NCI-H1417 treated with DMSO at 0.1 percent for 48 hours (cell line): ENCODE measurements at regions not wholly inside any gene's neighbourhood (a gene's known extent, or its start where the extent isn't known, plus 50 kb on each side); places are given as distances from the start of the nearest gene placed in this dataset.

ENCODE experiments used
- DNase-seq: peaks from one replicate; lab custom pipeline; 2025; lab: John Stamatoyannopoulos, UW

DNA sequence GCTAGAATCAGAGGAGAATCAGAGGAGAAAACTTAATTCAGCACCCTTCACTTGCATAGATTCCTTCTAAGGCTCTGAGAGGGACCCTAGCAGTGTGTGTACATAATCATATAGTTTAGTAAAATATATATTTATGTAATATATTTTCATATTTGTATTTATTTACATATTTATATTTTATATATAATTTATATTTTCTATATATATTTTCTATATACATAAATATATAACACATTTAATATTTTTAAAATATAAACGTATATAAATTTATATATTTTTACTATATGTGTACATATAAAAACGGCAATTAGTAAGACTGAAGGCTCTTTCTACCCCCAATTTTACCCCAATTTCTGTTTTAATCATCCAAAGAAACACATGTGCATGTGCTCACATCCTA lies 80.3 kb downstream of the NXPE2 start:
- DNase-seq, result no peak

DNA sequence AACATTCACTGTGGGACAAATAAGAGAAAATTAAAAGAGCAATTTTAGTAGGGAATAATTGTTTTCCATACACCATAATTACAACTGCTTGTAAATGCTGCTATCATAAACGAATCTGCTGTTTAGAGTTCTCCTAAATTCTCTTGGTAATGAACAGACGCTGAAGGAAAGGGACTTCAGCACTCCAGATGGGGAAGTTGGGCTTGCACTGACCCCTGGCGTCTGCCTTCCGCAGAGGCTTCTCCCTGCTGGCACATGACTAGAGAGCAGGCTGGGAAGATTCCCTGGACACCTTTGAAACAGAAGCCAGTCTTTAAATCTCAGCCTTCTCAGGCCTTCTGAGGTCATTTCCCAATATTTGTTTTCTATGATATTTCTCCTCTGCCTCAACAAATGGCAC lies 84.1 kb downstream of the NXPE2 start:
- DNase-seq, result no peak

DNA sequence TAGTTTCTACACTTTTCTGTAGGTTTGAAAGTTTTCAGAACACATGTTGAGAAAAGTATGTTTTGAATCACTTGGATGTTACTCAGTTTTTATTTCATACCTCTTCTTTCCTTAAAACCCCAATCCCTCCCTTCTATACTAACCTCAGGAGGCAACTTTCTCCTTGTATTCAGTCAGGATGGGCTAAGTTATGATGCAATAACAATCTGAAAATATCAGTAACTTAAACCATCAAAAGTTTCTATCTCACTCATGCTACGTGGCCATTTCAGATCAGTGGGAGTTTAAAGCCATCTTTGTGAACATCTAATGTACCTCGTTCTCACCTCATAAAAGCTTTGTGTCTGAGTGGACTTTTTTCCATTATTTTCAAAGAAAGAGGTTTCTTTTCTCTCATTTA lies 86.2 kb downstream of the NXPE2 start:
- DNase-seq, result no peak

DNA sequence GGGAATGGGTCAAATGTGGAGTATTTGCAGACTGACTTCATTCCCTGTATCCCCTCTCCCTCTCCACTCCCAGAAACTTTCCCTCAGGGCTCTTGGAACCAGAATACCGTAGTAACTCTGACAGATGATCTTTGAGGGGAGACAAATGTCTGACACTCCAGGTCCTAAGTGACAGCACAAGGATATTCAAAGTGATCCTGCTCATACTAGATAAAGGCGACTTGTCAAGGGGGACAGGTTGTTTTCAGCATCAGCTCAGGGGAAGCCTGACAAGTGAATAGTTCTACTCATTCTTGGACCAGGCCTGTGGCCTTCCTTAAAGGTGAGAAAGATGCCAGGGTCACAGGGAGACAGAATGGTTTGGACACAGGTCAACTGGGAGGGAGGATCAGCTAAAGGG lies 92.8 kb downstream of the NXPE2 start:
- DNase-seq, result no peak

DNA sequence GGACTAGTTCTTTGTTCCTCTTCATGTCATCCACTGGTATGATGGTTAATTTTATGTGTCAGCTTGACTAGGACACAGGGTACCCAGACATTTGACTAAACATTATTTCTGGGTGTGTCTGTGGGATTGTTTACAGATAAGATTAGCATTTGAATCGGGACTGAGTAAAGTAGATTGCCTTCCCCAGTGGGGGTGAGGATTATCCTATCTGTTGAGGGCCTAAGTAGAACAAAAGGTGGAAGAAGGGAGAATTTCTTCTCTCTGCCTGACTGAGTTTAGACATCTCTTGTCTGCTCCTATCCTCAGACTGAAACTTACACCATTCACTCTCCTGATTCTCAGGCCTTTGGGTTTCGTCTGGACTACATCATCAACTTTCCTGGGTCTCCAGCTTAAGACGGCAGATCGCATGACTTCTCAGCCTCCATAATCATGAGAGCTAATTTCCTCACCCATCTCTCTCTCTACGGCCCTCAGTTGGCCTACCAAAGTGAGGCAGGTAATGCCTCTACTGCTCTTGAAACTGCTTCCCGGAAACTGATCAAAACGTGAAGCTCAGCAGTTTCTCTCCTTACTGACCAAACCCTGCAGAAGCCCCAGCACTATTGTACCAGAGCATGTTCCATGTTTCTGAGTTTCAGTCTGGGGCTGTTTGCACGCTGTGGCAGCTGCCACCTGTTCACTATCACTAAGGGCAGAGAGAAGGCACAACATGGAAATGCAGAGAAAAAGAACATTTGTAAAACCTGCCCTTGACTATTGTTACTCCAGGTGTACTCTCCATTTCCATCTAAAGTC lies 95.4 kb downstream of the NXPE2 start:
- no peak for DNase-seq

DNA sequence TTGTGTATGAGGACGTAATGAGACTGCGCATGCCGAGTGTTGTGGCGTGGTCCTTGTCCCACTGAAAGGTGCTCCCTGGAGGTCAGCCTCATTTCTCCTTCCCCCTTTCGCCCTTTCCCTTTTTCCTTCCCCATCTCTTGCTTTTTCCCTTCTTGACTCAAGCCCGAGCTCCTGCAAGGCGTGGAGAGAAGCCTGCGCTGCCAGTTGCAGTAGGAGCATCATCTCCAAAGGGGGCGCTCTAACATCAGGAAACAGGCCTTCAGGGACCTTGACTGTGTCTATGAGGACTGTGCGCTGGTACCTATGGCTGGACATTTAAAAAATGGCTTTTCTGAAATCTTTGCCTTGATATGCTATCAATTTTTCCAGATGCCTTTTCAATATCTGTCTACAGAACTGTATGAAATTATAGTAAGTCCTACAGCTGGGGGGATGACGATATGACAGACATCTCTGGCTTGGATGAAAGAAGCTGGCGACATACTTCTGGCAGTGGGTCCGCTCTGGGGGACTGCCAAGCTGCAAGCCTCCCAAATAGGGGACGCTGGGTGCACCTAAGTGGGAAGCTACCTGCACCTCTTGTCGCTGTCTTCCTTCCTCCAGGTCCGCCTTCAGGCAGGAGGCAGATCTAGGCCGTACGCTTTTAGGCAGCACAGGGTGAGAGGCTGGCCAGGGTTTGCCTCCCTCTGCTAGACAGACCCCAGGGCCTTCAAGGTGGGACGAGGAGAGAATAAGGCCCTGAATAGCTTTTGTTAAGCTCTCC lies 96.5 kb downstream of the NXPE2 start:
- DNase-seq, result no peak

DNA sequence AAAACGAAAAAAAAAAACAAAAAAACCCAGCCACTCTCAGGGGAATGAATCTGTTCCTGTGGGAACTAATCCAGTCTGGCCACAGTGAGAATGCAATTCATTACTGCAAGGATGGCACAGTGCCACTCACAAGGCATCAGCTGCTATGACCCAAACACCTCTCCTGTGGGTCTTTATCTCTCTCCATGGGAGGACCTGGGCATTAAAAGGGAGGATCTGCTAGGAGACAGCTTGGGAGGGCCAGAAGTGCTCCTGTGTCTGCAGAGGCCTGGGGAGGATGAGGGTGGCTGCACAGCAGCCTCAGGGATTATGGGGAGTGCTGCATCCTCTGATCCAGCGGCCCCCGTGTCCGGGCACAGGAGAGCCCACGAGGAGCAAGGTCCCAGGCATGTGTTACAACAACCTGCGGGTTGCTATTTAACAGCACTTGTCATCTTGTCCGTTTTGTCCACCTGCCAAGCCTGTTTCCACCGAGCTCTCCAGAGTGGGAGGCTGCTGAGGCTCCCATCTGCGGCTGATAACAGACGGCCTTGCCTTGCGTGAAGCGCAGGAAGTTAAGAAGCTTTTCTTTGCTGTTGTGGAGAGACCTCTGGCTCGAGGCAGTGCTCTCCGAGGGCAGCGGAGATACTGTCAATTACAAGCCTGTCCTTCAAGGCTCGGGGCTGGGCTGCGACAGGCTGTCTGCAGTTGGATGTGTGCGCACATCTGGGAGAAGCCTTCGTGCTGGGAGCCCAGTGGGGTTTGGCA lies 97.7 kb downstream of the NXPE2 start:
- DNase-seq, result no peak

DNA sequence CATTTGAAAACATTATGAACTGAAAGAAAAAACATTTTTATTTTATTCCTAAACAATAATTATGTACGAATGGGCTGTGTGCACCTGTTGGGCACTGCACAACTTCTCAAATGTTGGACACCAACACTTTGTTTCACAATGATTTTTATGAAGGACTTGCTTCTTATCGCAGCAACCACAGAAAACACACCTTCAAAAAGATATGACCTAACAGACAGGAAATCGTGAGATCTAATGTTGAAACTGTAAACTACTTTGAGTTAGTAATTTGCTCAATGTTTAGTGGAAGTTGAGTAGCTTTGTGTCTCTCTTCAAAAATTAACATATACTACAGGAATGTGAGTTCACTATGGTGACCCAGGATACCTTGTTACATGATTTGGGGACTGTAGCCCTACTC lies 98.6 kb downstream of the NXPE2 start:
- DNase-seq, result no peak

DNA sequence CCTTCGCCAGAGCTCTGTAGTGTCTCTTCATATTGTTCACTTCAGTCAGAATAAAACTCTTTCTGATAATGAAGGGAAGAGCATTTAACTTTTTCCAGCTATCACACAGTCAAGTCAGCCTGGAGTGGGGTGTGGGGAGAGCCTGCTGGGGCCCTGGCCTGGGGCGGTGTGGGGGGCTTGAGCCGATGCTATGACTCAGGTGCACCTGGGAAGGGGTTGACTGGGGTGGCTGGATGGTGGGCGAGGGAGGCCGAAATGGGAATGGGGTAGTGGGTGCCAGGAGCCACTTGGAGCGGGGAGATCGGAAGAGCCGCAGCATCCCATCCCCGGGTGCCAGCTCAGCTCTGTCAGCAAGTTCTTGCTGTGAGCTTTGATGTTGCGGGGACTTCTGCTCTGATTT lies 100.9 kb downstream of the NXPE2 start:
- no peak for DNase-seq

DNA sequence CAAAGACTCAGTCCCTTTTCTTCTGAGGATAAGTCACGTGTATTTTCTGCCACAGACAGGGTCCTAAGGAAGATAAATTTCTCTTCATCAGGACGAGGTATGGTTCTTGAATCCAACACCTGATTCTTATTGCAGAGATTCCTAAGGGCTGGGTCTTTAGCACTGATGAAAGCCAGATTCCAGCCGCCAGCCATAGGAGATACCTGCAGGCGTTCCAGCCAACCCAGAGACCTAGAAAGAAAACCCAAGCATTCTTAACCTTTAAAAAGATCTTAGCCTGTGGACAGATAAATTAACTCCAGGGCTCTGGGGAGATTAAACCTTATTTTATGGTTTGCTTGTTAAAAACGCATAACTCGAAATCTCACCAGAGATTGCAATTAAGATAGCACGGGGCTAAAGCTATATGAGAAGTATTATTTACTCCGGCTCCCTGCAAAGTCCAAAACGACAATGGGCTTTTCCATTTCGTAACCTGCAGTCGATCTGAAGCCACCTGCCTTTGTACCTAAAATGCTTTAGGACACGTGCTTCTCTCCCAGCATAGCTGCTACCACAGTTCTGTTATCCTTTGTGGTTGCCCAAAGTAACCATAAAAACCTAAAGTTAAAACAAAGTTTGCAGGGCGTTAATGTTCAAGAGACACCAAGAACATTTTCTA lies 104.5 kb downstream of the NXPE2 start:
- DNase-seq, result no peak

DNA sequence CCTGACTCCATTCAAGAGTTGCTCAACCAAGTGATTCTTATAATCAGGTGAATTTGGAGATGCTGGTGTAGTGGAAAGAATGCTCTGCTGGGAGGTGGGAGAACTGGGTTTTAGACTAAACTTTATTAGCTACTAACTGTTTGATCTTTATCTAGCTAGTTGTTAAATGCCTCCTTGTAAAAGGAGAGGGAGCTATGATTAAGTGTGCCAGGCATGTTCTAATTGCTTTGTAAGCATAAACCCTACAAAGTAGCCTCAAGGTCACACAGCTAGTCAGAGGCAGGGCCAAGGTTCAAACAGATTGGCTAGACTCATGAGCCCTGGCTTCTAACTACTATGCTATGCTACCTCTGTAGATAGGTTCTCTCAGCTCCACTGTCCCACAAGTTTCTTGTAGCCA lies 105.5 kb downstream of the NXPE2 start:
- DNase-seq, result no peak

DNA sequence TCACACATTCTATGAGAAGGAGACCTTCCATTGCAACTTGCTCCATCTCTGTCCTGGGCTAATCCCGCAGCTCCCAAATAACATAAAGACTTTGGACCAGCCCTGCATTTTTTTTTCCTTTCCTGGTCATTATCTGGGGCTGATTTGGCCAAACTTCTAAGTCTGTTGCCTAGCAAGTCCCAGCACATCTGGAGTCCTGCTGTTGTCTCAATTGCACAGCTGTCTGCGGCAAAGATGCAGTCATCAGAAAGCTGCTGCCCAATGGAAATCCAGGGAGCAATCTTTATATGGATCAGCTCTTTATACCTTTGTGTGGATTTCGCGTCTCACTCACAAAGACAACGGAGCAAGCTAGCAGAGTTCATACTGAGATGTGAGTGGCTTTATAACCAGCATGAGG lies 105.9 kb downstream of the NXPE2 start:
- DNase-seq, result no peak

DNA sequence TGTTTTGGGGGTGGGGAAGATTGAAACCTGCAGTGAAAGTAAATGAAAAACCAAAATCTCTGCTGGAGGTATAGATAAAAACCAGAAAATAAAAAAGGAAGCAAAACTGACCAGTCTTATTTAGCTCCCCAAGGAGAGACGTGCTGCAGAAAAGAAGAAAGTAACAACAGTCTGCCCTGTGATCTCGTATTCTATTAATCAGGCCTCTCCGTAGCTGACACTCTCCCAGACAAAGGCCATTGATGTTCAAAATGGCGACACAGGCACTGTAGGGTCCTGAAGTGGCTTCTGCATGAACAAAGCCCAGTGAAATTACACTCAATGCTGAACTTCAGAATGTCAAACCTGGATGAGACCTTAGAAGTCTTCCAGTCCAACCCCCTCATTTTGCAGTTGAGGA lies 106.6 kb downstream of the NXPE2 start:
- no peak for DNase-seq

DNA sequence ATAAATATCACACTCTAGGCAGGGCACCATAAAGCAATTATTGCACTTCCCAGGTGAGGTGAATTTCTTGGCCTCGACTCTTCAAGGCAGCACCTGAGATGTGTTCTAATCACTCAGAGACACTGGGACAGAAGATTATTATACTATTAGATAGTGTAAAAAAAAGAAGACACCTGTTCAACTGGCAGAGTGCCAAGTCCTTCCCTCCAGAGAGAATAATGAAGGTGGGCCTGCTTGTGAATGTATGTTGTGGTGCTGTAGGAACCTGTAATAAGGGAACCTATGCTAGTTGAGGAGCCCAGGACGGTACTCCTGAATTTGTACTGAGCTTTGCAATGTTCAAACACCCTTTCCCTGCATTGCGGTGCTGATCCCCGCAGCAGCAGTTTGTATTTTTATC lies 107.5 kb downstream of the NXPE2 start:
- no peak for DNase-seq

DNA sequence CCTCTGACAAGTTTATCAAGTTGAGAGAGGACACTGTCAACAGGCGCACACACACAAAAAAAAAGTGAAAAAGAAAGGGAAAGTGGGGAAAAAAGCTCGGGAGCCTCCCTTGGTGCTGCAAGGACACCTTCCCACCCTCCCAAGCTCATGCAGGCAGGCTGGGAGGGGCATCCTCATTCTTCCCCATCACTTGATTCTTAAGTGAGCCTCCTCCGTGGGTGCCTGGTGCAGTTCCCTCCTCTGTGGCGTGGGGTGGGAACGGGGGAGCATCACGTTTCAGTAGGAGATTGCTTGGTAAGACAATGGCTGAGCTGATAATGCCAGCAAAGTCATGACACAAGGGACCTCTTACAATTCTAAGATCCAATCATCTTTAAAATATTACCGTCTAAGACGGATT lies 108.8 kb downstream of the NXPE2 start:
- DNase-seq, result no peak

DNA sequence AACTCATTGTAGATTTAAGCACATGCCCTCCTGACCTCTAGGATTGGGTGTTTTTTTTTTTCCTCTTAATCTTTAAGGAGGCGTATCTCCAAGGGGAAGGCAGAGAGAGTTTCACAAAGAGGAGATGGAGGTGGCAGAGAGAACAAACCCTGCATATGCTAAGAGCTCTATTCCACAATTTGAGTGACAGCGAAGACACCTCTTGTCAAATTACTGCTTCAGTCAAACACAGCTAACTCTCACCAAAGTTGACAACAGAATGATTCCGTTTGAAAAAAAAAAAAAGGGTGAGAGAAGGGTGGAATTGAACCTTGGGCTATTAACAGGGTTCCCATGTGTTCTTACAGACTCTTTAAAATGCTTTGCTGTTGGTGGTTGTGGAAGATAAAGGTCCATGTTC lies 112.6 kb downstream of the NXPE2 start:
- no peak for DNase-seq

DNA sequence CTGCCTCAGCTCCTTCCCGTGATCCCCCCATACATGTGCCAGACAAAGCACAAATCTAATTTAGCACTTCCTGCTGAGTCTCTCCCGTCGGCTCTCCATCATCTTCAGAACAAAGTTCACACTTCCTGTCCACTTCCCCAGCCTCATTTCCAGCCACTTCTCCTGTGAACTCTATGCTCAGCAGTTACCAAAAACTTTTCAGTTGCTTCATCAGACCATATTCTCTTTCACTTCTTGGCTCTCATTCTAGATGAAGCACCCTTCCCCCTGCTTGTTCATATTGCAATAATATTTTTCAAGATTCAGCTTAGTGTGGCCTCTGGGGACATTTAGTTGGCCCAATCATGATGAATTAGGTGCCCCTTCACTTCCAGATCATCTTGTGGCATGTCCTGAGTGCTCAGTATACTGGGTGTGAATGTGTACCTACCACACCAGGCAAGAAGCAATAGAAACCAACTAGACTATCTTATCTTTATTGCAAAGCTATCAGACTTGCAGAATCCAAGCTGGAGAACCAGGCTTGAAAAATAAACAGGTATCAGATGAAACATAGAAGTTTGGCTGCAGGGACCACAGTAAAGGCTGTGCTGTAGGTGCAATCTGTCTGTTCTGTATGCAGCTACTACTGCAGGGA lies 115.8 kb downstream of the NXPE2 start:
- no peak for DNase-seq

DNA sequence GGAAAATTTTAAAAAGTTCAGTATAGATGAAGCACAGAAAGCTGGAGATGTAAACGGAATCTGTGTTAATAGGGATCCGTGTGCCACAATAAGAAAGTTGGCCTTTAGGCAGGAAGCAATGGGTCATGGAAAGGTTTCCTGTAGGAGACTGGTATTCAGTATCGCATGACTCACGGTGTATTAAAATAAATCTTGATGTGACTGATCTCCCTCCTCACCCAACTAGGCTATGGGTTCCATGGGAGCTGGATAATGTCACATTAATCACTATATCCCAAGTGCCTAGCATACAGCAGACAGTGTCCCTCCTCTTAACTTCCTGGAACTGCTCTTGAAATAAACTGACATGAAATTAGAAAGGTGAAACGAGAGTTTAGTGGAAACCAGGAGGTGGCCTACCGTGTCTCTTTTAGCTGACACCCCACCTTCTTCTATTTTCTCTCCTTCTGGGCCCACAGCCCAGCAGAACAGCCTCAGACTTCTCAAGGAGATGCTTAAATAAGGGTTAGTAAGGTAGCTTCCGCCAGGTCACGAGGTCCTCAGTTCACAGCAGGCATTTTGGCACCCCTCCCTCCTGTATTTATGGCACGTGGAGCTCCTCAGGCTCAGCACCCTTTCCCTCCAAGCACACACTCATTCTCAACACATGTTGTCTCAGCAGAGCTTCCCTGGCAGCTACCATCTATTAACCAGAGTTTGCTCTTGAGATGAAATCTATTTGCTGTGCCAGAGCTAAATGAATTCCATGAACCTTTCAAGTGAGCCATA lies 118.8 kb downstream of the NXPE2 start:
- no peak for DNase-seq

DNA sequence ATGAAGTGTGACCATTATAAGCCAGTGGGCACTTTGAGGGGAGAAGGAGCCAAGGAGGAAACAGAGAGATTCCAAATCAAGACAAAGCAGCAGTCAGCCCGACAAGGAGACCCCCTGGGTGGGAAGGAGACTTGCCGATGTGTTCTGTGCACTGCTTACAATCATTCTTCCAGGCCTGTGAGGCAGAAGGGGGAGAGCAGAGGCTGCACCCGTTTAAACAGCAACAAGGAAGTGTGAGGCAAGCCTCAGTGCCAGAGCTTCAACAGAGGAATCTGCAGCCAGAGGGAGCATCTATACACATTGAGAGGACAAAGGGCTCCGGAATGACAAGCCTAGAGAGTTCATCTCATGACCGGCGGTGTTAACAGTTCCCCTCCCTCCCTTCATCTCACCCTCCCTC lies 121.1 kb downstream of the NXPE2 start:
- DNase-seq, result no peak

DNA sequence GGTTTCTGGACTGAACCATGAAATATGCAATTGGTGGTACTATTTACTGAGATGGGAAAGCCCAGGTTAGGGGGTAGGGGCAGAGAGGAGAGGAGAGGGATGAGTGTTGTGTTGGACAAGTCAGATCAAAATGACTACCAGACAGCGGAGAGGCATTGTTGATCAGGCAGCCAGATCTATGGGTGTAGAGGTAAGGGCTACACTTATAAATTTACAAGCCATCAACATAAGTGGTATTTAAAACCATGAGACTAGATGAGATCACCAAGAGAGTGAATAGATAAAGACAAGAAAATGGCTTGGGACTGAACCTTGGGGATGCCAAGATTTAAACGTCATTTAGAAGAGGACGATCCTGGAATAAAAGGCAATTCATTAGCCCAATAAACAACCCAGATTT lies 123.4 kb downstream of the NXPE2 start:
- no peak for DNase-seq

DNA sequence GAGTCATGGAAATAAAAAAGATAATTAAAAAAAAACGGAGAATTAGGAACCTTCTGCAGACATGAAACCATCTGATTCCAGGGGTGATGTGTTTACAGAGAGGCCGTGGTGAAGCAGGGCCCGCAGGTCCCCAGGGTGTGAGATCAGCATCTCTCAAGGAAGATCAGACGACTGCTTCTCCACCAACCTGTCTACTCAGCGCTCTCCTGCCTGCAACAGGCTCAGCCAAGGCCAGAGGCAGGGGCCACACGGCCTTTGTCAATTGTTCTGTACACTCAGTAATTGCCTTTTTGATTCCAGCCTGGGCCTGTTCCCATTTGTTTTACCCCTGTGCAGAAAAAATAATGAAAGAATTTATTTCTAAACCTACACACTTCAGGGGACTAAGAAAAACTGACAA lies 124.6 kb downstream of the NXPE2 start:
- no peak for DNase-seq
